Lower lobe of right lung (tissue), 2 donors: ENCODE measurements at regions not wholly inside any gene's neighbourhood (a gene's known extent, or its start where the extent isn't known, plus 50 kb on each side); places are given as distances from the start of the nearest gene placed in this dataset.

Experiments
- ATAC-seq, 2 donors: fragments of 200-7000 bp; cut with Tn5 transposase; one replicate each; pipeline ENCODE4 v1.9.1; 2020 to 2022; ENCODE audit warnings: mild to moderate bottlenecking in 2 of 2, moderate library complexity in 2 of 2
- DNase-seq: peaks from one replicate; pipeline ENCODE4 v3.0.0-alpha.2; 2020
- H3K27ac ChIP-seq: fragments of 200-600 bp; one replicate; pipeline ENCODE4 v1.8.0; 2022
- H3K27me3 ChIP-seq: fragments of 200-600 bp; one replicate; pipeline ENCODE4 v1.8.0; 2022; ENCODE audit warnings: low read depth
- H3K36me3 ChIP-seq: fragments of 200-600 bp; one replicate; pipeline ENCODE4 v1.8.0; 2022; ENCODE audit warnings: mild to moderate bottlenecking
- H3K4me1 ChIP-seq: fragments of 200-600 bp; one replicate; pipeline ENCODE4 v1.8.0; 2022
- H3K4me3 ChIP-seq: fragments of 200-600 bp; one replicate; pipeline ENCODE4 v1.8.0; 2022; ENCODE audit warnings: mild to moderate bottlenecking
- H3K9me3 ChIP-seq: fragments of 200-600 bp; one replicate; pipeline ENCODE4 v1.8.0; 2022
- CTCF ChIP-seq: fragments of 200-600 bp; IDR thresholded peaks from one replicate; pipeline ENCODE4 v1.8.0; 2022; ENCODE audit warnings: antibody characterized with exemption, mild to moderate bottlenecking
- intact Hi-C: fragments of 100-400 bp; cut with DNase I; formaldehyde crosslinking; loops from one replicate; pipeline ENCODE4 v1.11.0; 2022
- donor health status: DM: no; HTN: yes; CAD: no; lungs with severe emphysema.

GRCh38 chr3:127337911-127338531 lies 50.2 kb upstream of the PRR20G start:
- Histone ChIP-seq H3K27me3 (peaks cover 17% of the 10 kb centered on the region), H3K27ac (no peak overlapping the region), H3K9me3 (peaks cover 8% of the 10 kb centered on the region), H3K36me3 (no peaks in the 10 kb centered on the region), H3K4me3 (peak overlapping the region; percentile 22), H3K4me1 (peaks cover 6% of the 10 kb centered on the region)
- DNase-seq (no peak), ATAC-seq (peak; percentile 20 to 35)
- no peak for TF ChIP-seq CTCF
- intact Hi-C loops: no loop called here
